GM23248 (cell line): ENCODE measurements at regions not wholly inside any gene's neighbourhood (a gene's known extent, or its start where the extent isn't known, plus 50 kb on each side); places are given as distances from the start of the nearest gene placed in this dataset.
"Not testable (repeated sequence)": the region's sequence is repeated elsewhere in the genome, so short reads cannot be mapped to it uniquely, and the experiment has no call there.

Experiments used
- DNase-seq: peaks from one replicate; pipeline ENCODE4 v3.0.0-alpha.2; 2015
- H2AFZ ChIP-seq: fragments of 200-600 bp; sonication (generic); 2 replicates; pipeline ENCODE4 v1.6.1; 2016; ENCODE audit warnings: antibody characterized with exemption
- H3F3A ChIP-seq: fragments of 200-600 bp; sonication (generic); 2 replicates; pipeline ENCODE4 v1.6.1; 2016; ENCODE audit warnings: mild to moderate bottlenecking, antibody characterized with exemption, mixed run types; ENCODE audit not compliant: insufficient read depth
- H3K27ac ChIP-seq: fragments of 200-600 bp; sonication (generic); 2 replicates; pipeline ENCODE4 v1.5.1; 2016; ENCODE audit warnings: mild to moderate bottlenecking
- H3K27me3 ChIP-seq: fragments of 200-600 bp; sonication (generic); replicated peaks from 2 replicates; pipeline ENCODE4 v1.6.1; 2016; ENCODE audit warnings: mild to moderate bottlenecking; ENCODE audit not compliant: insufficient read depth
- H3K36me3 ChIP-seq: fragments of 200-600 bp; sonication (generic); 2 replicates; pipeline ENCODE4 v1.6.1; 2016; ENCODE audit warnings: low read depth, mild to moderate bottlenecking
- H3K4me1 ChIP-seq: fragments of 200-600 bp; sonication (generic); 2 replicates; pipeline ENCODE4 v1.6.1; 2016; ENCODE audit warnings: mild to moderate bottlenecking; ENCODE audit not compliant: insufficient read depth
- H3K4me2 ChIP-seq: fragments of 200-600 bp; sonication (generic); one replicate; pipeline ENCODE4 v1.6.1; 2016; ENCODE audit warnings: mild to moderate bottlenecking; ENCODE audit not compliant: unreplicated experiment
- H3K4me3 ChIP-seq: fragments of 200-600 bp; sonication (generic); 2 replicates; pipeline ENCODE4 v1.5.1; 2016; ENCODE audit warnings: mild to moderate bottlenecking
- H3K79me2 ChIP-seq: fragments of 200-600 bp; sonication (generic); 2 replicates; pipeline ENCODE4 v1.6.1; 2016; ENCODE audit warnings: mild to moderate bottlenecking; ENCODE audit not compliant: insufficient read depth
- H3K9ac ChIP-seq: fragments of 200-600 bp; sonication (generic); 2 replicates; pipeline ENCODE4 v1.6.1; 2016; ENCODE audit warnings: mild to moderate bottlenecking
- H3K9me2 ChIP-seq: fragments of 200-600 bp; sonication (generic); 2 replicates; pipeline ENCODE4 v1.6.1; 2016; ENCODE audit warnings: mixed run types, mild to moderate bottlenecking, moderate library complexity; ENCODE audit not compliant: insufficient read depth
- H3K9me3 ChIP-seq: fragments of 200-600 bp; sonication (generic); one replicate; pipeline ENCODE4 v1.6.1; 2017; ENCODE audit warnings: low read depth
- H4K20me1 ChIP-seq: fragments of 200-600 bp; sonication (generic); 2 replicates; pipeline ENCODE4 v1.6.0; 2016; ENCODE audit not compliant: insufficient read depth
- EZH2 ChIP-seq: fragments of 200-600 bp; sonication (generic); IDR thresholded peaks from 2 replicates; pipeline ENCODE4 v1.6.1; 2018; ENCODE audit warnings: antibody characterized with exemption, mild to moderate bottlenecking; ENCODE audit not compliant: insufficient read depth, poor library complexity, severe bottlenecking
- EZH2phosphoT487 ChIP-seq: fragments of 200-600 bp; sonication (generic); IDR thresholded peaks from 2 replicates; pipeline ENCODE4 v1.6.1; 2018; ENCODE audit warnings: antibody characterized with exemption, moderate library complexity, mild to moderate bottlenecking, low read depth; ENCODE audit not compliant: insufficient read depth
- WGBS, 2 experiments: methylation state at CpG; one replicate each; pipeline ENCODE4 v1.1.6; 2015 to 2017; ENCODE audit warnings: low lambda C conversion rate in 2 of 2, low coverage in 1 of 2; ENCODE audit errors: missing lambda C conversion rate in 2 of 2; 5-methylcytosine and 5-hydroxymethylcytosine counted together
- in situ Hi-C: fragments of 300-500 bp; cut with MboI; formaldehyde crosslinking; loops from 2 replicates; pipeline ENCODE4 v1.15.0; 2020

DNA sequence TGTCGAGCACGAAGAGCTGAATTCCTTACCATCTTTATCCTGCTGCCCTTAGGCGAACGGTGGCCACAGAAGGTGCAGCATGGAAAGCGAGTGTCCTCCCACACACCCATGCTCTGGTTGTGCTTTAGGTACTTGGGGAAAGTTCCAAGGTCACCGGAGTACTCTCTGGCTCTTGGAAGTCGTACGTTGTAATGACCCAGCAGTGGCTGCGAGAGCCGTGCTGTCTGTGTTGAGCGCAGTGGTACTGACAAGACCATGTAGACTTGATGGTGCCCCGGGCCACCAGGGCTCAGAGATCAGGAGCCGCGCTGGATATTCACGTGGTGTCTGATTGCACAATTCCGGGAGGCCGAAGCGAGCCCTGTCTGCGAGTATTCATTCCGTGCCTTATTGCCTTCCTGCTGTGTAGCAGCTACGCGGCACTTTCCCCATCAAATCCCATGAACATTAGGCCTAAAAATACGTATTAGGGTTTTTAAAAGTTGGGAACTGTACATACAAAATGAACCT lies 222.0 kb downstream of the ZNF516 start:
- Histone ChIP-seq H3F3A (no peaks in the 10 kb centered on the region), H3K27me3 (no peaks in the 10 kb centered on the region), H3K4me2 (no peak overlapping the region), H3K27ac (no peak overlapping the region), H3K36me3 (no peaks in the 10 kb centered on the region), H3K79me2 (no peaks in the 10 kb centered on the region), H3K9ac (no peak overlapping the region), H3K9me3 (no peaks in the 10 kb centered on the region), H3K4me3 (no peak overlapping the region), H2AFZ (no peak overlapping the region), H4K20me1 (no peaks in the 10 kb centered on the region), H3K4me1 (no peaks in the 10 kb centered on the region), H3K9me2 (no peaks in the 10 kb centered on the region)
- in situ Hi-C loops: loop anchor here (25.0 kb wide), 1 partner anchor 1611 kb away; no protein-coding TSS in a partner anchor
- TF ChIP-seq EZH2 (no peak), EZH2phosphoT487 (no peak)
- WGBS, 2 experiments: 86% methylated on average over 23 of the region's 23 CpGs
- DNase-seq: no peak

DNA sequence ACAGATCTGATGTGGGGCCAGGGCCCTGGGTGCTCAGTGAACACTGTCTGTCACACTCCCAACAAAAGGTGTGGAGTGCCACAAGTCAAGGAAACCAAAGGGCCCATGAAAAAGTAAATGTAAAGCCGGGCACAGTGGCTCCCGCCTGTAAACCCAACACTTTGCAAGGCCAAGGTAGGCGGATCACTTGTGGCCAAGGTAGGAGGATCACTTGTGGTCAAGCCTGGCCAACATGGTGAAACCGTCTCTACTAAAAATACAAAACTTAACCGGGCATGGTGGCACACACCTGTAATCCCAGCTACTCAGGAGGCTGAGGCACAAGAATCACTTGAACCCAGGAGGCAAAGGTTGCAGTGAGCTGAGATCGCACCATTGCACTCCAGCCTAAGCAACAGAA lies 227.6 kb downstream of the ZNF516 start:
- not testable (repeated sequence) for H3K27ac ChIP-seq, H4K20me1 ChIP-seq, H3K79me2 ChIP-seq, H3K9me2 ChIP-seq, H3K9ac ChIP-seq, H3K4me1 ChIP-seq, DNase-seq, H3K4me2 ChIP-seq, H2AFZ ChIP-seq, H3K27me3 ChIP-seq, H3F3A ChIP-seq, H3K36me3 ChIP-seq, H3K9me3 ChIP-seq, H3K4me3 ChIP-seq
- in situ Hi-C loops: loop anchor here (25.0 kb wide), 1 partner anchor 1605 kb away; no protein-coding TSS in a partner anchor
- WGBS, 2 experiments: 85 to 88% methylated on average over 6 of the region's 6 CpGs

DNA sequence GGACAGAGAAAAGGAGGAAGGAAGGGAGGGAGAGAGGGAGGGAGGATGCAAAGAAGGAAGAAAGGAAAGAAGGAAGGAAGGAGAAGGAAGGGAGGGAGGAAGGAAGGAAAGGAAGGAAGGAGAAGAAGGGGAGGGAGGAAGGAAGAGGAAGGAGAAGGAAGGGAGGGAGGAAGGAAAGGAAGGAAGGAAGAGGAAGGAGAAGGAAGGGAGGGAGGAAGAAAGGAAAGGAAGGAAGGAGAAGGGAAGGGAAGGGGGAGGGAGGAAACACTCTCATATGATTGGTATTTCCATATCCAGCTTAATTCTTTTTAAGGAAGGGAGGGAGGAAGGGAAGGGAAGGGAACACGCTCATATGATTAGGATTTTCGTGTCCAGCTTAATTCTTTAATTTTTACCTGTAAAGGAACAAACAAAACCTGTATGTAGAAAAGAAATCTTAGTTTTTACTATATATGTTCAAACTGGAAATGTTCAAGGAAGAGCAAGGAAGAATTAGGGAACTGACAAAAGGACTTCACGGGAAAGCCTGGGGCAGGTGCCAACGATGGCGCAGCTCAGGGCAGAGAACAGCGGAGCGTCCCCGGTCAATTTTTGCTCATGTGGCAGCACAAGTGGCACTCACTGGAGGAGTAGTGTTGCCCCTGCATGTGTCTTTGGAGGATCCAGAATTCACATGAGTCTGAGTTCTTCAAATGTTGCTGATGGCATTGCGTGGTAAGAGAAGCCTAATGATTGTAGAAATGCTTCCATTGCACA lies 228.6 kb downstream of the ZNF516 start:
- DNase-seq: no peak
- H3K4me1 ChIP-seq: no peaks in the 10 kb centered on the region
- in situ Hi-C loops: loop anchor here (25.0 kb wide), 1 partner anchor 1604 kb away; no protein-coding TSS in a partner anchor
- H3K9ac ChIP-seq: peak overlapping the region; percentile 74
- H3K27me3 ChIP-seq: peaks cover 3% of the 10 kb centered on the region
- H3K9me3 ChIP-seq: no peaks in the 10 kb centered on the region
- H3K4me3 ChIP-seq: peak overlapping the region; percentile 71
- no peaks in the 10 kb centered on the region for H3F3A ChIP-seq
- no peaks in the 10 kb centered on the region for H3K79me2 ChIP-seq
- H2AFZ ChIP-seq: peak overlapping the region; percentile 97
- TF ChIP-seq EZH2phosphoT487: no peak
- no peak for TF ChIP-seq EZH2
- 82 to 83% methylated on average over 9 of the region's 9 CpGs for WGBS, 2 experiments
- no peaks in the 10 kb centered on the region for H3K36me3 ChIP-seq
- H4K20me1 ChIP-seq: no peaks in the 10 kb centered on the region
- no peaks in the 10 kb centered on the region for H3K9me2 ChIP-seq
- H3K27ac ChIP-seq: peak overlapping the region; percentile 26; the same call in 1 of the 2 replicates
- H3K4me2 ChIP-seq: peak overlapping the region; percentile 85

DNA sequence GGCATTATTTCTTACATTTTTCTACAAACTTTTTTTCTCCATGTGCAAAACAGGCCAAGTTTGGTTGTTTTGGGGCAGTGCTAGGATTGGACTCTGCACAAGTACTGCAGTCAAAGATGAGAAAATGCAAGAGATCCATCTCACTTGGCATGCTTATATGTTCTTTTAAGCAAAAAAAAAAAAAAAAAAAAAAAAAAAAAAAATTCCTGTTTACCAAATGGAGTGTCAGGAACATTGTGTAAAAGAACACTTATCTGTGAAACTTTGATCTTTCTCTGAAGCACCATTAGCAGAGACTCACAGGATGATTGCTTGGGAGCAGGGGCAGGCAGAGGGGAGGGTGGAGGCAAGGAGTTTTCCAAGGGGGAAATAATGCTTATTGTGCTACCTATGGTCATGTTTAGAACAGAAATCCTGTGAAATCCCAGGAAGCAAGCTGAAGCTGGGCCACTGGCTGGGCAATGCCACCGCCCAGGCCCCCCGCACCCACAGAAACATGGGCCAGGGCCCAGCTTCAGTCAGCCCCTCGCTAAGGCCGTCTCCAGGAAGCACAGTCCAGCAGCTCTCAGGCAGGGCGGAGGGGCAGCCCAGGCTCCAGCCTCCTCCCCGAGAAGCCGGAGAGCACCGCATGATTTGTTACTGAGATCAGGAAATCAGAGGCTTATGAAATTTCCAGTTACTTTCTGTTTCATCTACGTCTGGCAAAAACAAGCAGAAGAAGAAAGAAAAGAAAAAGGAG lies 229.4 kb downstream of the ZNF516 start:
- H3K4me1 ChIP-seq: no peaks in the 10 kb centered on the region
- DNase-seq: peak; percentile 73
- no peaks in the 10 kb centered on the region for H3K9me2 ChIP-seq
- H3K36me3 ChIP-seq: no peaks in the 10 kb centered on the region
- peak overlapping the region; percentile 97 for H2AFZ ChIP-seq
- no peaks in the 10 kb centered on the region for H3K79me2 ChIP-seq
- no peaks in the 10 kb centered on the region for H3K9me3 ChIP-seq
- 5 to 7% methylated on average over 9 of the region's 9 CpGs for WGBS, 2 experiments
- peak overlapping the region; percentile 85 for H3K4me2 ChIP-seq
- H3K27ac ChIP-seq: peak overlapping the region; percentile 26; the same call in 1 of the 2 replicates
- in situ Hi-C loops: loop anchor here (25.0 kb wide), 1 partner anchor 1603 kb away; no protein-coding TSS in a partner anchor
- peaks cover 3% of the 10 kb centered on the region for H3K27me3 ChIP-seq
- H3K4me3 ChIP-seq: peak overlapping the region; percentile 71
- H3K9ac ChIP-seq: peak overlapping the region; percentile 74
- TF ChIP-seq EZH2phosphoT487 (no peak), EZH2 (no peak)
- no peaks in the 10 kb centered on the region for H3F3A ChIP-seq
- H4K20me1 ChIP-seq: no peaks in the 10 kb centered on the region
